ENCODE measurements at regions not wholly inside any gene's neighbourhood (a gene's known extent, or its start where the extent isn't known, plus 50 kb on each side); places are given as distances from the start of the nearest gene placed in this dataset.

GRCh38 chr13:77988355-77988754 lies 69.7 kb upstream of the EDNRB start:
- TF ChIP-seq CTCF (IDR thresholded peaks at IDR 0.05; ENCODE audit: poor library complexity, severe bottlenecking) (no peak), POLR2AphosphoS5 (IDR thresholded peaks at IDR 0.05) (no peak), SMC3 (conservative IDR thresholded peaks at IDR 0.05; ENCODE audit: poor library complexity) (no peak)

Measured in neural cell (in vitro differentiated cells).